GM20000 (cell line): ENCODE measurements at regions not wholly inside any gene's neighbourhood (a gene's known extent, or its start where the extent isn't known, plus 50 kb on each side); places are given as distances from the start of the nearest gene placed in this dataset.

ENCODE experiments used
- DNase-seq: peaks from one replicate; pipeline ENCODE4 v3.0.0; 2012; ENCODE audit warnings: low spot score
- TF ChIP-seq, protein P1 (sequence below): IDR thresholded peaks from 2 replicates; pipeline ENCODE4 v1.5.1; 2012; ENCODE audit warnings: mild to moderate bottlenecking, control low read depth; ENCODE audit errors: extremely low read depth, missing control alignments

- TF ChIP-seq, protein P1, sequence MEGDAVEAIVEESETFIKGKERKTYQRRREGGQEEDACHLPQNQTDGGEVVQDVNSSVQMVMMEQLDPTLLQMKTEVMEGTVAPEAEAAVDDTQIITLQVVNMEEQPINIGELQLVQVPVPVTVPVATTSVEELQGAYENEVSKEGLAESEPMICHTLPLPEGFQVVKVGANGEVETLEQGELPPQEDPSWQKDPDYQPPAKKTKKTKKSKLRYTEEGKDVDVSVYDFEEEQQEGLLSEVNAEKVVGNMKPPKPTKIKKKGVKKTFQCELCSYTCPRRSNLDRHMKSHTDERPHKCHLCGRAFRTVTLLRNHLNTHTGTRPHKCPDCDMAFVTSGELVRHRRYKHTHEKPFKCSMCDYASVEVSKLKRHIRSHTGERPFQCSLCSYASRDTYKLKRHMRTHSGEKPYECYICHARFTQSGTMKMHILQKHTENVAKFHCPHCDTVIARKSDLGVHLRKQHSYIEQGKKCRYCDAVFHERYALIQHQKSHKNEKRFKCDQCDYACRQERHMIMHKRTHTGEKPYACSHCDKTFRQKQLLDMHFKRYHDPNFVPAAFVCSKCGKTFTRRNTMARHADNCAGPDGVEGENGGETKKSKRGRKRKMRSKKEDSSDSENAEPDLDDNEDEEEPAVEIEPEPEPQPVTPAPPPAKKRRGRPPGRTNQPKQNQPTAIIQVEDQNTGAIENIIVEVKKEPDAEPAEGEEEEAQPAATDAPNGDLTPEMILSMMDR = no peak
- DNase-seq = no peak
These were observed 1024.9 kb upstream of the CNTN5 start for GRCh38 chr11:97995874-97996273.

DNA sequence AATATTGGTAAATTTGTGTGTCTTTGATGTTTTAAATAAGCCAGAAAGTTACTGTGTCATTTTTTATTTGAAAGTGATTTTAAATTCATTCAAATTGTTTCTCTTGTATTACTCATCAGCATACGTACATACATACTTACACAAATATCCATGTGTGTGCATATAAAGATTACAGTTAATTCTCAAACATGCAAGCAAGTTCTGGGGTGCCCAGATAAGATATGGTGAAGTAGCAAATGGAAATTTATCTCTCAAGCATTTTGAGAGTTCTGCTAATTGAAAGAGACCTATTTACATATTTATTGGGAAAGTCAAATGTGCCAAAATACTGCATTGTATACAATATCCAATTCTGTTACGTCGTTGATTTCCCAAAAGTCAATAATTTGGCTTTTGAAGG is 1024.0 kb upstream of the CNTN5 start:
- no peak for DNase-seq
- TF ChIP-seq, protein P1 = no peak

DNA sequence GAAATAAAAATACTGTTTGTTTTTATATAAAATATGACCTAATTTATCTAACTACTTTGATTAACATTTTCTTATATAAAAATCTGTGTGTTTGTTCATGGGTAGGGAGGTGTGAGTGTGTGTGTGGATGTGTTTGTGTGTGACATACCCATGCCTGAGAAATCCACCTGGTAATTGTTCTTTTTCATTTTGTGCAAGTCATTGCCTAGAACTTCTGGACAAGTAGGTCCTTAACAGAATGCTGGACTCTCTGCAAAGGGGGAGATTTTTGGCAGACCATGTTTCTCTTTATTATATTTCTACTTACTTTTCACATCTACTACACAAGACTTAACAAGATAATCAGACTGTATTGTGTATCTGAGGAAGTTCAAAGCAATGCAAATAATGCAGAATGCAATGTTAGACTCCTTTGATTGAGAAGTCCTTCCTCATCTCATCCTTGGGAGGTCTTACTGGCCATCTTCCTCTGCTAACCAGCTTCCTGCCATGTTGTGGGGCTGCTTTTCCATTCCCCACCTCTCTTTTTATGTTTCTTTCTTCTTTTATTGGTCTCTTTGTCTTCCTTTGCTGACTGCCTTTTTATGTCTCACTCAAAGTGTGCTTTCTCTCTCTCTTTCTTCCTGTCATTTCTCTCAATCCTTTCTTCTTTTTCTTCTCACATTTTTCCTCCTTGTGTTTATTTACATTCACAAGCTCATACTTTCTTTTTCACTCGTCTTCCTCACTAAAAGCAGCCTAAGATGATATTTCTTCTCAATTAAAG is 1017.0 kb upstream of the CNTN5 start:
- no peak for DNase-seq
- TF ChIP-seq, protein P1 = no peak

GRCh38 chr11:98007072-98007471 is 1013.7 kb upstream of the CNTN5 start:
- DNase-seq = no peak
- TF ChIP-seq, protein P1 = no peak

GRCh38 chr11:98027652-98028051 is 993.1 kb upstream of the CNTN5 start:
- DNase-seq = no peak
- TF ChIP-seq, protein P1 = no peak

DNA sequence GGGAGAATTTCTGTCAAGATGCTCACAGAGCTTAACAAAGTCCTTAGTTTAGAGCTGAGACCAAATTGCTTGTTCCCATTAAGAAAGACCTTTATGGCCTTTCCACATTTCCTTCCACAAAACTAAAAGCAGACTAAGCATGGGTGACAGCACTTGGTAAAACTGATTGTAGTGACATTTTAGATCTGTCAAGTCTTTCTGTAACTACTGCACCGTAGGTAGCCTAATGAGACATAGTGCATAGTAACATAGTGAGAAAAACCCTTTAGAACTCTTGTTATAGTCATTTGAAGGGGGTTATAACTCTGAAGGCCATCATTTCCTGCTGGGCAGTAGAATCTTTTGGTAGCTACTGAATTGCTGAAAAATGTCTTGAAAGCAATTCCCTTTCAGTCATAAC is 990.9 kb upstream of the CNTN5 start:
- no peak for DNase-seq
- TF ChIP-seq, protein P1 = no peak

DNA sequence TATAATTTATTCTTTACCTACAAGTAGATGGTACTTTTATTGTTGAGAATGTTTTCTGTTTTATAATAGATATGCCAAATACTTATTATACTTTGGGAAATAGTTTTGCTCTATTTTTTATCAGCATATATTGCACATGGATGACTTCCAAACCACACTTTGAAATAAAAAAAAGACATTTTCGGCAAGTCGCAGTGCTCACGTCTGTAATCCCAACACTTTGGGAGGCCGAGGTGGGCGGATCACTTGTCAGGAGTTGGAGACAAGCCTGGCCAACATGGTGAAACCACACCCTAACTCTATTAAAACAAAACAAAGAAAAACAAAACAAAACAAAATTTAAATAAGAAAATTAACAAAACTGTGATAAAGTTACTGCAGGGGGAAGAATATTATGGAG is 983.9 kb upstream of the CNTN5 start:
- no peak for DNase-seq
- TF ChIP-seq, protein P1 = no peak
